WTC11 (cell line): ENCODE measurements at regions not wholly inside any gene's neighbourhood (a gene's known extent, or its start where the extent isn't known, plus 50 kb on each side); places are given as distances from the start of the nearest gene placed in this dataset.

Source experiments
- ESRRA ChIP-seq: sonication (generic); formaldehyde crosslinking; IDR thresholded peaks from 2 replicates; pipeline ENCODE4 v1.8.1; 2022; ENCODE audit warnings: mild to moderate bottlenecking, missing genetic modification reagents, borderline replicate concordance
- FOXK1 ChIP-seq: sonication (generic); formaldehyde crosslinking; IDR thresholded peaks from 2 replicates; pipeline ENCODE4 v1.8.0; 2022; ENCODE audit warnings: mild to moderate bottlenecking, moderate library complexity, missing genetic modification reagents
- JUN ChIP-seq: sonication (generic); formaldehyde crosslinking; IDR thresholded peaks from 2 replicates; pipeline ENCODE4 v1.8.0; 2023; ENCODE audit warnings: mild to moderate bottlenecking, missing genetic modification reagents
- PREB ChIP-seq: sonication (generic); formaldehyde crosslinking; IDR thresholded peaks from 2 replicates; pipeline ENCODE4 v1.8.1; 2022; ENCODE audit warnings: mild to moderate bottlenecking, missing genetic modification reagents, moderate library complexity, borderline replicate concordance
- TP53 ChIP-seq: sonication (generic); formaldehyde crosslinking; IDR thresholded peaks from 2 replicates; pipeline ENCODE4 v1.8.1; 2023; ENCODE audit warnings: mild to moderate bottlenecking, missing genetic modification reagents
- TF ChIP-seq, protein P1 (sequence below): sonication (generic); formaldehyde crosslinking; IDR thresholded peaks from 2 replicates; pipeline ENCODE4 v1.8.1; 2023; ENCODE audit warnings: mild to moderate bottlenecking, moderate library complexity, missing genetic modification reagents
- TF ChIP-seq, protein P2 (sequence below): fragments of 200-600 bp; IDR thresholded peaks from 2 replicates; pipeline ENCODE4 v1.8.0; 2022; ENCODE audit warnings: antibody characterized with exemption
- TF ChIP-seq, protein P3 (sequence below): sonication (generic); formaldehyde crosslinking; IDR thresholded peaks from 2 replicates; pipeline ENCODE4 v1.8.1; 2022; ENCODE audit warnings: low read depth, missing genetic modification reagents, borderline replicate concordance

DNA sequence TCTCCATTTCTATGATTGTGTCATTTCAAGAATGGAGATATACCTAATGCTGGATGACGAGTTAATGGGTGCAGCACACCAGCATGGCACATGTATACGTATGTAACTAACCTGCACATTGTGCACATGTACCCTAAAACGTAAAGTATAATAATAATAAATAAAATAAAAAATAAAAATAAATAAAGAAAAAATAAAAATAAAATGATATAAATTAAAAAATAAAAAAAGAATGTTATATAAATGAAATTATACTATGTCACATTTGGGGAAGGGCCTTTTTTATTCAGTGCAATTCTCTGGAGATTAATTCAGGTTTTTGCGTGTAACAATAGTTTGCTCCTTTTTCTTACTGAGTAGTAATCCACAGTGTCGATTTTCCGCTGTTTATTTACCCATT is 763.5 kb upstream of the POU3F3 start:
- TF ChIP-seq ESRRA (no peak), PREB (CRISPR knock-in tag) (no peak), TP53 (CRISPR knock-in tag) (no peak), FOXK1 (CRISPR knock-in tag) (no peak), JUN (CRISPR knock-in tag) (no peak)
- TF ChIP-seq, protein P1, sequence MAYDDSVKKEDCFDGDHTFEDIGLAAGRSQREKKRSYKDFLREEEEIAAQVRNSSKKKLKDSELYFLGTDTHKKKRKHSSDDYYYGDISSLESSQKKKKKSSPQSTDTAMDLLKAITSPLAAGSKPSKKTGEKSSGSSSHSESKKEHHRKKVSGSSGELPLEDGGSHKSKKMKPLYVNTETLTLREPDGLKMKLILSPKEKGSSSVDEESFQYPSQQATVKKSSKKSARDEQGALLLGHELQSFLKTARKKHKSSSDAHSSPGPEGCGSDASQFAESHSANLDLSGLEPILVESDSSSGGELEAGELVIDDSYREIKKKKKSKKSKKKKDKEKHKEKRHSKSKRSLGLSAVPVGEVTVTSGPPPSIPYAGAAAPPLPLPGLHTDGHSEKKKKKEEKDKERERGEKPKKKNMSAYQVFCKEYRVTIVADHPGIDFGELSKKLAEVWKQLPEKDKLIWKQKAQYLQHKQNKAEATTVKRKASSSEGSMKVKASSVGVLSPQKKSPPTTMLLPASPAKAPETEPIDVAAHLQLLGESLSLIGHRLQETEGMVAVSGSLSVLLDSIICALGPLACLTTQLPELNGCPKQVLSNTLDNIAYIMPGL (CRISPR knock-in tag) = no peak
- TF ChIP-seq, protein P2, sequence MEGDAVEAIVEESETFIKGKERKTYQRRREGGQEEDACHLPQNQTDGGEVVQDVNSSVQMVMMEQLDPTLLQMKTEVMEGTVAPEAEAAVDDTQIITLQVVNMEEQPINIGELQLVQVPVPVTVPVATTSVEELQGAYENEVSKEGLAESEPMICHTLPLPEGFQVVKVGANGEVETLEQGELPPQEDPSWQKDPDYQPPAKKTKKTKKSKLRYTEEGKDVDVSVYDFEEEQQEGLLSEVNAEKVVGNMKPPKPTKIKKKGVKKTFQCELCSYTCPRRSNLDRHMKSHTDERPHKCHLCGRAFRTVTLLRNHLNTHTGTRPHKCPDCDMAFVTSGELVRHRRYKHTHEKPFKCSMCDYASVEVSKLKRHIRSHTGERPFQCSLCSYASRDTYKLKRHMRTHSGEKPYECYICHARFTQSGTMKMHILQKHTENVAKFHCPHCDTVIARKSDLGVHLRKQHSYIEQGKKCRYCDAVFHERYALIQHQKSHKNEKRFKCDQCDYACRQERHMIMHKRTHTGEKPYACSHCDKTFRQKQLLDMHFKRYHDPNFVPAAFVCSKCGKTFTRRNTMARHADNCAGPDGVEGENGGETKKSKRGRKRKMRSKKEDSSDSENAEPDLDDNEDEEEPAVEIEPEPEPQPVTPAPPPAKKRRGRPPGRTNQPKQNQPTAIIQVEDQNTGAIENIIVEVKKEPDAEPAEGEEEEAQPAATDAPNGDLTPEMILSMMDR = no peak
- TF ChIP-seq, protein P3, sequence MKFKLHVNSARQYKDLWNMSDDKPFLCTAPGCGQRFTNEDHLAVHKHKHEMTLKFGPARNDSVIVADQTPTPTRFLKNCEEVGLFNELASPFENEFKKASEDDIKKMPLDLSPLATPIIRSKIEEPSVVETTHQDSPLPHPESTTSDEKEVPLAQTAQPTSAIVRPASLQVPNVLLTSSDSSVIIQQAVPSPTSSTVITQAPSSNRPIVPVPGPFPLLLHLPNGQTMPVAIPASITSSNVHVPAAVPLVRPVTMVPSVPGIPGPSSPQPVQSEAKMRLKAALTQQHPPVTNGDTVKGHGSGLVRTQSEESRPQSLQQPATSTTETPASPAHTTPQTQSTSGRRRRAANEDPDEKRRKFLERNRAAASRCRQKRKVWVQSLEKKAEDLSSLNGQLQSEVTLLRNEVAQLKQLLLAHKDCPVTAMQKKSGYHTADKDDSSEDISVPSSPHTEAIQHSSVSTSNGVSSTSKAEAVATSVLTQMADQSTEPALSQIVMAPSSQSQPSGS (CRISPR knock-in tag) = no peak
